HG03439 (cell line): ENCODE measurements at regions not wholly inside any gene's neighbourhood (a gene's known extent, or its start where the extent isn't known, plus 50 kb on each side); places are given as distances from the start of the nearest gene placed in this dataset.

Source experiments
- ATAC-seq: cut with Tn5 transposase; IDR thresholded peaks from one replicate; pipeline ENCODE4 v1.9.1; 2021; ENCODE audit warnings: mild to moderate bottlenecking, moderate library complexity; ENCODE audit not compliant: unreplicated experiment

- ATAC-seq = no peak
Observed at GRCh38 chr5:32504329-32504988, 59.9 kb upstream of the ZFR start.

- ATAC-seq = no peak
Observed at GRCh38 chr5:32503261-32503660, 58.7 kb upstream of the ZFR start.

GRCh38 chr5:32501071-32502002 is 56.8 kb upstream of the ZFR start:
- ATAC-seq = no peak

GRCh38 chr5:32500181-32500580 is 55.6 kb upstream of the ZFR start:
- no peak for ATAC-seq

- no peak for ATAC-seq
Observed at GRCh38 chr5:32499261-32499660, 54.7 kb upstream of the ZFR start.

GRCh38 chr5:32498484-32498883 is 53.9 kb upstream of the ZFR start:
- ATAC-seq = no peak

GRCh38 chr5:32496104-32496503 is 51.6 kb upstream of the ZFR start:
- no peak for ATAC-seq

- ATAC-seq = no peak
Observed at GRCh38 chr5:32494827-32495226, 50.3 kb upstream of the ZFR start.
